IPS-18a (cell line): ENCODE measurements at regions not wholly inside any gene's neighbourhood (a gene's known extent, or its start where the extent isn't known, plus 50 kb on each side); places are given as distances from the start of the nearest gene placed in this dataset.
A peak's percentile ranks its signal among the peaks of the same experiment; 100 is the strongest.
"Not testable (repeated sequence)": the region's sequence is repeated elsewhere in the genome, so short reads cannot be mapped to it uniquely, and the experiment has no call there.

Source experiments
- H3K27ac ChIP-seq: one replicate; pipeline ENCODE4 v1.5.1; 2013; ENCODE audit warnings: low read length
- H3K27me3 ChIP-seq: one replicate; pipeline ENCODE4 v1.6.1; 2013; ENCODE audit warnings: mild to moderate bottlenecking, low read length; ENCODE audit not compliant: control insufficient read depth, insufficient read depth
- H3K36me3 ChIP-seq: one replicate; pipeline ENCODE4 v1.6.1; 2013; ENCODE audit warnings: low read depth, low read length; ENCODE audit not compliant: control insufficient read depth
- H3K4me1 ChIP-seq: one replicate; pipeline ENCODE4 v1.6.1; 2013; ENCODE audit warnings: low read depth, low read length; ENCODE audit not compliant: control insufficient read depth
- H3K4me3 ChIP-seq: one replicate; pipeline ENCODE4 v1.5.1; 2013; ENCODE audit warnings: low read length
- H3K9ac ChIP-seq: one replicate; pipeline ENCODE4 v1.6.1; 2013; ENCODE audit warnings: mild to moderate bottlenecking, low read length, moderate library complexity
- H3K9me3 ChIP-seq: one replicate; pipeline ENCODE4 v1.6.1; 2013; ENCODE audit warnings: low read depth, low read length; ENCODE audit not compliant: control insufficient read depth

DNA sequence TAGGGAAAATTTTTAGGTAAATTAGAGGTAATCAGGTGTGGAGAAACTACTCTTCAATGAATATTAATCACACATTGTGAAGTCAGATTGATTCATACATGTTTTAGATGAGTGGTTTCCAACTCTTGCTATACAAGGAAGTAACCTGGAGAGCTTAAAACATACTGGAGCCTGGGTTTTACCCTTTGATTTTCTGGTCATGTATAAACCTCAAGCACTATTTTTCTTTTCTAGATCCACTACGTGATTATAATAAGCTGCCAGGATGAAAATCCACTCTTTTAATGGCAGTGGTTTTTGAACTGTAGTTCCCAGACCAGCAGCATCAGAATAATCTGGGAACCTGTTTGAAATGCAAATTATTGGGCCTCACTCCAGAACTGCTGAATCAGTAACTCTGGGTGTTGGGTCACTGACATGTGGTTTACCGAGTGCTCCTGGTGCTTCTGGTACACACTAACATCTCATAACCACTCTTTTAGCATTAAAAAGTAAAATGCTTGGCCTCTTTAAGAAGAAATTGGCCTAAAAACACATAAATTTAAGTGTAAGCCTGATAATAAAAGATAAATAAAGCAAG is 63.4 kb downstream of the DCAF12L1 start:
- no peak overlapping the region for H3K9ac ChIP-seq
- H3K4me3 ChIP-seq, result no peak overlapping the region
- H3K27me3 ChIP-seq, result no peaks in the 10 kb centered on the region
- peaks cover 11% of the 10 kb centered on the region for H3K9me3 ChIP-seq
- no peaks in the 10 kb centered on the region for H3K4me1 ChIP-seq
- no peaks in the 10 kb centered on the region for H3K36me3 ChIP-seq
- no peak overlapping the region for H3K27ac ChIP-seq

DNA sequence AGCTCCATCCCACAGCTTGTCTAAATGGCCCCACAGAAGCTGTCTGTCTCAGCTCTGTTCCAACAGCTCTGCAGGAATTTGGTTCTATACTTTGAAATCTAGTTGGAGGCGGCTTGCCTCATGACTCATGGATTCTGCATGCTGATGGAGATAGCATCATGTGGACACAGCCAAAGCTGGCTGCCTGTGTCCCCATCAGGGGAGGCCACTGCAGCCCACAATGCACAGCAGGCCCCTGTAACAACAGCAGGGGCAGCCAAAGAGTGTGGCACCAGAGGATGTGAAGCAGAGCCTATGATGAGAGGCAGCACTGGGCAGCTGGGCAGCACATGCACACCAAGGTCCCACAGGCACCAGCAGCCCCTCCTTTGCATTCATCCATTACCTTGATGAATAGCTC is 67.2 kb downstream of the DCAF12L1 start:
- no peak overlapping the region for H3K9ac ChIP-seq
- no peak overlapping the region for H3K4me3 ChIP-seq
- H3K27ac ChIP-seq, result no peak overlapping the region
- H3K4me1 ChIP-seq, result no peaks in the 10 kb centered on the region
- no peaks in the 10 kb centered on the region for H3K36me3 ChIP-seq
- peaks cover 3% of the 10 kb centered on the region for H3K9me3 ChIP-seq
- H3K27me3 ChIP-seq, result no peaks in the 10 kb centered on the region

DNA sequence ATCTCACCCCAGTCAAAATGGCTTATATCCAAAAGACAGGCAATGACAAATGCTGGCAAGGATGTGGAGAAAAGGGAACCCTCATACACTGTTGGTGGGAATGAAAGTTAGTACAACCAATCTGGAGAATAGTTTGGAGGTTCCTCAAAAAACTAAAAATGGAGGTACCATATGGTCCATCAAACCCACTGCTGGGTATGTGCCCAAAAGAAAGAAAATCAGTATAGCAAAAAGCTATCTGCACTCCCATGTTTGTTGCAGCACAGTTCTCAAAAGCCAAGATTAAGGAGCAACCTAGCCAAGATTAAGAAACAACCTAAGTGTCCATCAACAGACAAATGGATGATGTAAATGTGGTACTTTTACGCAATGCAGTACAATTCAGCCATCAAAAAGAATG is 70.7 kb downstream of the DCAF12L1 start:
- no peaks in the 10 kb centered on the region for H3K27me3 ChIP-seq
- no peak overlapping the region for H3K27ac ChIP-seq
- no peak overlapping the region for H3K9ac ChIP-seq
- H3K9me3 ChIP-seq, result peaks cover 6% of the 10 kb centered on the region
- H3K4me3 ChIP-seq, result no peak overlapping the region
- H3K4me1 ChIP-seq, result no peaks in the 10 kb centered on the region
- H3K36me3 ChIP-seq, result no peaks in the 10 kb centered on the region

DNA sequence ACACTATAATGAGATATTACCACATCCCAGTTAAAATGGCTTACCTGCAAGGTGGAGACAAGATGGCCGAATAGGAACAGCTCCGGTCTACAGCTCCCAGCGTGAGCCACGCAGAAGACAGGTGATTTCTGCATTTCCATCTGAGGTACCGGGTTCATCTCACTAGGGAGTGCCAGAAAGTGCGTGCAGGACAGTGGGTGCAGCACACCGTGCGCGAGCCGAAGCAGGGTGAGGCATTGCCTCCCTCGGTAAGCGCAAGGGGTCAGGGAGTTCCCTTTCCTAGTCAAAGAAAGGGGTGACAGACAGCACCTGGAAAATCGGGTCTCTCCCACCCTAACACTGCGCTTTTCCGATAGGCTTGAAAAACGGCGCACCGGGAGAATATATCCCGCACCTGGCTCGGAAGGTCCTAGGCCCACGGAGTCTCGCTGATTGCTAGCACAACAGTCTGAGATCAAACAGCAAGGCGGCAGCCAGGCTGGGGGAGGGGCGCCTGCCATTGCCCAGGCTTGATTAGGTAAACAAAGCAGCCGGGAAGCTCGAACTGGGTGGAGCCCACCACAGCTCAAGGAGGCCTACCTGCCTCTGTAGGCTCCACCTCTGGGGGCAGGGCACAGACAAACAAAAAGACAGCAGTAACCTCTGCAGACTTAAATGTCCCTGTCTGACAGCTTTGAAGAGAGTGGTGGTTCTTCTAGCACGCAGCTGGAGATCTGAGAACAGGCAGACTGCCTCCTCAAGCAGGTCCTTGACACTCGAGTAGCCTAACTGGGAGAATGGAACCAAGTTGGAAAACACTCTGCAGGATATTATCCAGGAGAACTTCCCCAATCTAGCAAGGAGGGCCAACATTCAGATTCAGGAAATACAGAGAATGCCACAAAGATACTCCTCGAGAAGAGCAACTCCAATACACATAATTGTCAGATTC is 92.5 kb downstream of the DCAF12L1 start:
- not testable (repeated sequence) for H3K4me1 ChIP-seq, H3K9me3 ChIP-seq, H3K27me3 ChIP-seq, H3K27ac ChIP-seq, H3K36me3 ChIP-seq
- Histone ChIP-seq H3K9ac (peak overlapping the region; percentile 75), H3K4me3 (peak overlapping the region; percentile 68)

DNA sequence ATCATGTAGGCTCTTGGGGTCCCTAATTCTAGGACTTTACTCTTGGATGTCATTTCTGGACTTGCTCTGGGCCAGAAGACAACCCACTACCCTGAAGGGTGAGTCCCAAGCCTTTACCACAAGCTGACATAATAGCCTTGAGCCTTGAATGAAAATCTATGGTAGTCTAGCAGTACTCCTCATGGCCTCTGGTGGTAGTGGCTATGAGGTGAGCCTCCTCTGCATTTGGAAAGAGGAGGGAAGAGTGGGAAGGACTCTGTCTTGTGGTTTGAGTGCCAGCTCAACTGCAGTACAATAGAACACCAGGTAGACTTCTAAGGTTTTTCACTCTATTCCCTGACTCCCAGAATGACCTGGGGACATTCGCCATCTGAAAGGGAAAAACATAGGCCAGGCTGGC is 96.5 kb downstream of the DCAF12L1 start:
- Histone ChIP-seq H3K27me3 (no peaks in the 10 kb centered on the region), H3K9ac (no peak overlapping the region), H3K4me1 (no peaks in the 10 kb centered on the region), H3K27ac (no peak overlapping the region), H3K36me3 (no peaks in the 10 kb centered on the region), H3K9me3 (peaks cover 3% of the 10 kb centered on the region), H3K4me3 (no peak overlapping the region)

DNA sequence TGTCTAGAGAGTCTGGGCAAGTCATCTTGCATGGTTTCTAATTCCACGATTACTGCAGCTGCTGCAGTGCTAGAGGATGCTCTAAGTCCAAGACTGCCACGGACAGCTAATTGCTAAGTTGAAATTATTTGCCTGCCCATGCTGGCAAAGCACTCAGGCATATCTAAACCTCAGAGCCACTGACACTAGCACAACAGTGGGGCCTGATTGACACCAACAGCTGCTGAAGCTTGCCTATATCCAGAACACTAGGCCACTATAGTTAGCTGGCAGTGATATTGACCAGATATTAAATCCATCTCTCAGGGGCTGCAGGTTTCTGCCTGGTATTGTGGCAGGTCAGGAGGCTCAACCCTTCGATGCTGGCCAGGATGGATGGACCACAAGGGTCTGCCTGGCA is 103.9 kb downstream of the DCAF12L1 start:
- no peak overlapping the region for H3K4me3 ChIP-seq
- H3K27me3 ChIP-seq, result no peaks in the 10 kb centered on the region
- H3K27ac ChIP-seq, result no peak overlapping the region
- no peaks in the 10 kb centered on the region for H3K36me3 ChIP-seq
- no peaks in the 10 kb centered on the region for H3K4me1 ChIP-seq
- peaks cover 11% of the 10 kb centered on the region for H3K9me3 ChIP-seq
- no peak overlapping the region for H3K9ac ChIP-seq
